ENCODE measurements at regions not wholly inside any gene's neighbourhood (a gene's known extent, or its start where the extent isn't known, plus 50 kb on each side); places are given as distances from the start of the nearest gene placed in this dataset.

GRCh38 chr21:27047283-27047657, 80.4 kb upstream of the ADAMTS5 start:
- H3K4me1 ChIP-seq (ENCODE audit: control insufficient read depth in 5 of 5, insufficient read depth in 5 of 5, low read length in 5 of 5): peaks cover 0 to 12% (median 3%) of the 10 kb centered on the region in 5 donors
- DNase-seq: peak; percentile 17 to 80 (median 65)
- H3K27me3 ChIP-seq (ENCODE audit: control insufficient read depth in 3 of 3, insufficient read depth in 3 of 3, low read length in 2 of 3): no peaks in the 10 kb centered on the region
- no peaks in the 10 kb centered on the region for H3K9me3 ChIP-seq (ENCODE audit: control insufficient read depth in 4 of 4, insufficient read depth in 3 of 4, low read length in 3 of 4)
- H3K27ac ChIP-seq (ENCODE audit: low read depth in 1 of 2, low read length in 1 of 2): no peak overlapping the region
- ATAC-seq (ENCODE audit: insufficient read depth, low FRiP score): no peak
- WGBS, 2 donors: 64% methylated on average over 3 of the region's 3 CpGs
- H3K9ac ChIP-seq (ENCODE audit: insufficient read depth in 1 of 2, low read length in 2 of 2): no peak overlapping the region
- no peak overlapping the region for H3K4me3 ChIP-seq
- no peaks in the 10 kb centered on the region for H3K36me3 ChIP-seq (ENCODE audit: control insufficient read depth in 4 of 4, insufficient read depth in 4 of 4, low read length in 4 of 4)
- TF ChIP-seq CTCF (IDR thresholded peaks at IDR 0.05; ENCODE audit: control extremely low read depth, extremely low read depth): no peak

- no peaks in the 10 kb centered on the region for H3K36me3 ChIP-seq (ENCODE audit: control insufficient read depth in 4 of 4, insufficient read depth in 4 of 4, low read length in 4 of 4)
- no peak overlapping the region for H3K9ac ChIP-seq (ENCODE audit: insufficient read depth in 1 of 2, low read length in 2 of 2)
- H3K4me3 ChIP-seq: no peak overlapping the region
- WGBS, 2 donors: 72 to 88% methylated on average over 3 of the region's 3 CpGs
- no peak for TF ChIP-seq CTCF (IDR thresholded peaks at IDR 0.05; ENCODE audit: control extremely low read depth, extremely low read depth)
- peaks cover 0 to 12% (median 3%) of the 10 kb centered on the region in 5 donors for H3K4me1 ChIP-seq (ENCODE audit: control insufficient read depth in 5 of 5, insufficient read depth in 5 of 5, low read length in 5 of 5)
- H3K9me3 ChIP-seq (ENCODE audit: control insufficient read depth in 4 of 4, insufficient read depth in 3 of 4, low read length in 3 of 4): no peaks in the 10 kb centered on the region
- no peak for DNase-seq
- no peak for ATAC-seq (ENCODE audit: insufficient read depth, low FRiP score)
- H3K27me3 ChIP-seq (ENCODE audit: control insufficient read depth in 3 of 3, insufficient read depth in 3 of 3, low read length in 2 of 3): no peaks in the 10 kb centered on the region
- H3K27ac ChIP-seq (ENCODE audit: low read depth in 1 of 2, low read length in 1 of 2): no peak overlapping the region
Observed at GRCh38 chr21:27045281-27045985, 78.5 kb upstream of the ADAMTS5 start.

- Histone ChIP-seq H3K36me3 (ENCODE audit: control insufficient read depth in 4 of 4, insufficient read depth in 4 of 4, low read length in 4 of 4) (no peaks in the 10 kb centered on the region), H3K4me3 (no peak overlapping the region), H3K27ac (ENCODE audit: low read depth in 1 of 2, low read length in 1 of 2) (no peak overlapping the region), H3K27me3 (ENCODE audit: control insufficient read depth in 3 of 3, insufficient read depth in 3 of 3, low read length in 2 of 3) (no peaks in the 10 kb centered on the region), H3K4me1 (ENCODE audit: control insufficient read depth in 5 of 5, insufficient read depth in 5 of 5, low read length in 5 of 5) (peaks cover 0 to 12% (median 3%) of the 10 kb centered on the region in 5 donors), H3K9me3 (ENCODE audit: control insufficient read depth in 4 of 4, insufficient read depth in 3 of 4, low read length in 3 of 4) (no peaks in the 10 kb centered on the region), H3K9ac (ENCODE audit: insufficient read depth in 1 of 2, low read length in 2 of 2) (no peak overlapping the region)
- 79 to 97% methylated on average over 1 of the region's 1 CpG for WGBS, 2 donors
- ATAC-seq (ENCODE audit: insufficient read depth, low FRiP score) (no peak), DNase-seq (no peak)
- no peak for TF ChIP-seq CTCF (IDR thresholded peaks at IDR 0.05; ENCODE audit: control extremely low read depth, extremely low read depth)
Observed at GRCh38 chr21:27043377-27043776, 76.5 kb upstream of the ADAMTS5 start.

All from lung (tissue), 11 donors.